Activated naive CD4-positive, alpha-beta T cell treated with anti-CD3 and anti-CD28 coated beads, Interleukin-2, amount 50 U/mL, for 24 hours (primary cell): ENCODE measurements at regions not wholly inside any gene's neighbourhood (a gene's known extent, or its start where the extent isn't known, plus 50 kb on each side); places are given as distances from the start of the nearest gene placed in this dataset.
"Not testable (repeated sequence)": the region's sequence is repeated elsewhere in the genome, so short reads cannot be mapped to it uniquely, and the experiment has no call there.

ENCODE experiments used
- H3K27ac Mint-ChIP-seq: one replicate; pipeline ENCODE4 v1.8.0; 2021; ENCODE audit warnings: mild to moderate bottlenecking, mixed read lengths
- H3K27me3 Mint-ChIP-seq: one replicate; pipeline ENCODE4 v1.8.0; 2021; ENCODE audit warnings: mixed read lengths
- H3K36me3 Mint-ChIP-seq: one replicate; pipeline ENCODE4 v1.8.0; 2021; ENCODE audit warnings: mixed read lengths
- H3K4me1 Mint-ChIP-seq: one replicate; pipeline ENCODE4 v1.8.0; 2021; ENCODE audit warnings: mixed read lengths
- H3K4me3 Mint-ChIP-seq: one replicate; pipeline ENCODE4 v1.8.0; 2021; ENCODE audit warnings: mild to moderate bottlenecking, mixed read lengths
- H3K9me3 Mint-ChIP-seq: one replicate; pipeline ENCODE4 v1.8.0; 2021; ENCODE audit warnings: mixed read lengths

GRCh38 chr3:168952551-168952950 lies 711.0 kb downstream of the MECOM start:
- Mint-ChIP-seq H3K4me1 (no peaks in the 10 kb centered on the region), H3K27me3 (no peaks in the 10 kb centered on the region), H3K4me3 (no peak overlapping the region), H3K27ac (no peak overlapping the region), H3K9me3 (peaks cover 1% of the 10 kb centered on the region), H3K36me3 (no peaks in the 10 kb centered on the region)

- no peaks in the 10 kb centered on the region for H3K27me3 Mint-ChIP-seq
- no peak overlapping the region for H3K4me3 Mint-ChIP-seq
- H3K36me3 Mint-ChIP-seq = no peaks in the 10 kb centered on the region
- no peak overlapping the region for H3K27ac Mint-ChIP-seq
- no peaks in the 10 kb centered on the region for H3K4me1 Mint-ChIP-seq
- H3K9me3 Mint-ChIP-seq = peaks cover 4% of the 10 kb centered on the region
These were observed 711.6 kb downstream of the MECOM start for GRCh38 chr3:168951884-168952283.

- Mint-ChIP-seq H3K9me3 (peaks cover 4% of the 10 kb centered on the region), H3K36me3 (no peaks in the 10 kb centered on the region), H3K27me3 (no peaks in the 10 kb centered on the region), H3K4me1 (no peaks in the 10 kb centered on the region), H3K27ac (no peak overlapping the region), H3K4me3 (no peak overlapping the region)
These were observed 712.1 kb downstream of the MECOM start for GRCh38 chr3:168951368-168951767.

GRCh38 chr3:168950622-168951021 lies 712.9 kb downstream of the MECOM start:
- H3K36me3 Mint-ChIP-seq = no peaks in the 10 kb centered on the region
- H3K4me1 Mint-ChIP-seq = no peaks in the 10 kb centered on the region
- no peak overlapping the region for H3K4me3 Mint-ChIP-seq
- H3K9me3 Mint-ChIP-seq = peaks cover 4% of the 10 kb centered on the region
- no peaks in the 10 kb centered on the region for H3K27me3 Mint-ChIP-seq
- H3K27ac Mint-ChIP-seq = no peak overlapping the region

GRCh38 chr3:168939651-168940238 lies 723.8 kb downstream of the MECOM start:
- Mint-ChIP-seq H3K36me3 (no peaks in the 10 kb centered on the region), H3K4me3 (no peak overlapping the region), H3K27me3 (no peaks in the 10 kb centered on the region), H3K4me1 (no peaks in the 10 kb centered on the region), H3K9me3 (peaks cover 5% of the 10 kb centered on the region), H3K27ac (no peak overlapping the region)

GRCh38 chr3:168933614-168934013 lies 729.9 kb downstream of the MECOM start:
- no peak overlapping the region for H3K4me3 Mint-ChIP-seq
- no peaks in the 10 kb centered on the region for H3K36me3 Mint-ChIP-seq
- H3K4me1 Mint-ChIP-seq = no peaks in the 10 kb centered on the region
- H3K27ac Mint-ChIP-seq = no peak overlapping the region
- H3K9me3 Mint-ChIP-seq = peaks cover 14% of the 10 kb centered on the region
- H3K27me3 Mint-ChIP-seq = no peaks in the 10 kb centered on the region

GRCh38 chr3:168929997-168930396 lies 733.5 kb downstream of the MECOM start:
- H3K4me1 Mint-ChIP-seq, H3K36me3 Mint-ChIP-seq, H3K9me3 Mint-ChIP-seq, H3K27ac Mint-ChIP-seq, H3K4me3 Mint-ChIP-seq, H3K27me3 Mint-ChIP-seq: not testable (repeated sequence)

- Mint-ChIP-seq H3K27me3 (no peaks in the 10 kb centered on the region), H3K9me3 (no peaks in the 10 kb centered on the region)
These were observed 737.1 kb downstream of the MECOM start for GRCh38 chr3:168926426-168926825.

GRCh38 chr3:168925568-168925967 lies 737.9 kb downstream of the MECOM start:
- Mint-ChIP-seq H3K36me3 (no peaks in the 10 kb centered on the region), H3K4me1 (no peaks in the 10 kb centered on the region), H3K9me3 (no peaks in the 10 kb centered on the region), H3K27ac (no peak overlapping the region), H3K4me3 (no peak overlapping the region), H3K27me3 (no peaks in the 10 kb centered on the region)

More at GRCh38 chr3:168926426-168926825, 737.1 kb downstream of the MECOM start:
- no peak overlapping the region for H3K27ac Mint-ChIP-seq
- no peaks in the 10 kb centered on the region for H3K36me3 Mint-ChIP-seq
- H3K4me3 Mint-ChIP-seq = no peak overlapping the region
- H3K4me1 Mint-ChIP-seq = no peaks in the 10 kb centered on the region

- Mint-ChIP-seq H3K36me3 (no peaks in the 10 kb centered on the region), H3K9me3 (no peaks in the 10 kb centered on the region), H3K4me3 (no peak overlapping the region), H3K4me1 (no peaks in the 10 kb centered on the region), H3K27ac (no peak overlapping the region), H3K27me3 (no peaks in the 10 kb centered on the region)
These were observed 748.9 kb downstream of the MECOM start for GRCh38 chr3:168914662-168915061.

GRCh38 chr3:168909260-168909659 lies 754.3 kb downstream of the MECOM start:
- Mint-ChIP-seq H3K4me3 (no peak overlapping the region), H3K27ac (no peak overlapping the region), H3K36me3 (no peaks in the 10 kb centered on the region), H3K4me1 (no peaks in the 10 kb centered on the region), H3K9me3 (no peaks in the 10 kb centered on the region), H3K27me3 (no peaks in the 10 kb centered on the region)

GRCh38 chr3:168895419-168895818 lies 768.1 kb downstream of the MECOM start:
- H3K27ac Mint-ChIP-seq = no peak overlapping the region
- no peaks in the 10 kb centered on the region for H3K27me3 Mint-ChIP-seq
- H3K36me3 Mint-ChIP-seq = no peaks in the 10 kb centered on the region
- H3K9me3 Mint-ChIP-seq = peaks cover 6% of the 10 kb centered on the region
- no peak overlapping the region for H3K4me3 Mint-ChIP-seq
- no peaks in the 10 kb centered on the region for H3K4me1 Mint-ChIP-seq

GRCh38 chr3:168894214-168894613 lies 769.3 kb downstream of the MECOM start:
- Mint-ChIP-seq H3K4me1 (no peaks in the 10 kb centered on the region), H3K4me3 (no peak overlapping the region), H3K36me3 (no peaks in the 10 kb centered on the region), H3K9me3 (peaks cover 6% of the 10 kb centered on the region), H3K27ac (no peak overlapping the region), H3K27me3 (no peaks in the 10 kb centered on the region)

- H3K36me3 Mint-ChIP-seq = no peaks in the 10 kb centered on the region
- no peak overlapping the region for H3K27ac Mint-ChIP-seq
- H3K9me3 Mint-ChIP-seq = peaks cover 6% of the 10 kb centered on the region
- H3K27me3 Mint-ChIP-seq = no peaks in the 10 kb centered on the region
- H3K4me1 Mint-ChIP-seq = no peaks in the 10 kb centered on the region
- H3K4me3 Mint-ChIP-seq = no peak overlapping the region
These were observed 773.8 kb downstream of the MECOM start for GRCh38 chr3:168889666-168890065.

- Mint-ChIP-seq H3K4me3 (no peak overlapping the region), H3K36me3 (no peaks in the 10 kb centered on the region), H3K9me3 (peaks cover 6% of the 10 kb centered on the region), H3K27me3 (no peaks in the 10 kb centered on the region), H3K4me1 (no peaks in the 10 kb centered on the region), H3K27ac (no peak overlapping the region)
These were observed 774.7 kb downstream of the MECOM start for GRCh38 chr3:168888781-168889180.

GRCh38 chr3:168885028-168885427 lies 778.5 kb downstream of the MECOM start:
- no peaks in the 10 kb centered on the region for H3K4me1 Mint-ChIP-seq
- no peaks in the 10 kb centered on the region for H3K36me3 Mint-ChIP-seq
- H3K9me3 Mint-ChIP-seq = no peaks in the 10 kb centered on the region
- H3K27ac Mint-ChIP-seq = no peak overlapping the region
- H3K4me3 Mint-ChIP-seq = no peak overlapping the region
- H3K27me3 Mint-ChIP-seq = no peaks in the 10 kb centered on the region

GRCh38 chr3:168884353-168884903 lies 779.1 kb downstream of the MECOM start:
- Mint-ChIP-seq H3K9me3 (no peaks in the 10 kb centered on the region), H3K36me3 (no peaks in the 10 kb centered on the region), H3K4me1 (no peaks in the 10 kb centered on the region), H3K27ac (no peak overlapping the region), H3K27me3 (no peaks in the 10 kb centered on the region), H3K4me3 (no peak overlapping the region)
